OCI-LY3 (cell line): ENCODE measurements at regions not wholly inside any gene's neighbourhood (a gene's known extent, or its start where the extent isn't known, plus 50 kb on each side); places are given as distances from the start of the nearest gene placed in this dataset.

Source experiments
- H2AFZ ChIP-seq: fragments of 200-600, 300-600 bp; shearing (Covaris generic); 2 replicates; pipeline ENCODE4 v1.6.0; 2014; ENCODE audit warnings: antibody characterized with exemption, low read depth, low read length
- H3K27ac ChIP-seq: fragments of 200-600, 300-600 bp; sonication (generic); 2 replicates; pipeline ENCODE4 v1.5.1; 2014; ENCODE audit warnings: mild to moderate bottlenecking, low read length, moderate library complexity, mixed read lengths
- H3K27me3 ChIP-seq: fragments of 200-600, 300-600 bp; sonication (generic); 2 replicates; pipeline ENCODE4 v1.6.1; 2014; ENCODE audit warnings: low read depth, low read length, mixed read lengths
- H3K36me3 ChIP-seq: fragments of 200-600, 300-600 bp; sonication (generic); replicated peaks from 2 replicates; pipeline ENCODE3; 2014; ENCODE audit warnings: low read depth, low read length, mixed read lengths
- H3K4me1 ChIP-seq: fragments of 300-600, 200-600 bp; sonication (generic); 2 replicates; pipeline ENCODE4 v1.6.1; 2014; ENCODE audit warnings: low read length, mixed read lengths
- H3K4me2 ChIP-seq: fragments of 200-600, 300-600 bp; sonication (generic); 2 replicates; pipeline ENCODE4 v1.6.1; 2014; ENCODE audit warnings: low read length, mixed read lengths
- H3K4me3 ChIP-seq: fragments of 300-600, 200-600 bp; sonication (generic); 2 replicates; pipeline ENCODE4 v1.5.1; 2014; ENCODE audit warnings: antibody characterized with exemption, mild to moderate bottlenecking, low read length, moderate library complexity
- H3K79me2 ChIP-seq: fragments of 300-600, 200-600 bp; shearing (Covaris generic); 2 replicates; pipeline ENCODE4 v1.6.1; 2014; ENCODE audit warnings: mild to moderate bottlenecking, low read length, mixed read lengths
- H3K9ac ChIP-seq: fragments of 300-600, 200-600 bp; shearing (Covaris generic); 2 replicates; pipeline ENCODE4 v1.6.0; 2014; ENCODE audit warnings: mild to moderate bottlenecking, low read length, moderate library complexity
- H3K9me3 ChIP-seq: fragments of 200-600, 300-600 bp; shearing (Covaris generic); 2 replicates; pipeline ENCODE4 v1.6.1; 2014; ENCODE audit warnings: low read length, mixed read lengths; ENCODE audit not compliant: insufficient read depth
- H4K20me1 ChIP-seq: fragments of 200-600, 300-600 bp; sonication (generic); 2 replicates; pipeline ENCODE4 v1.6.1; 2016; ENCODE audit warnings: low read length, mixed read lengths; ENCODE audit not compliant: insufficient read depth
- CTCF ChIP-seq: fragments of 200-600, 300-600 bp; sonication (generic); IDR thresholded peaks from 2 replicates; pipeline ENCODE4 v1.5.1; 2014; ENCODE audit warnings: antibody characterized with exemption, low read length, low read depth
- EZH2phosphoT487 ChIP-seq: fragments of 200-600 bp; shearing (Covaris generic); IDR thresholded peaks from 2 replicates; pipeline ENCODE4 v1.6.1; 2018; ENCODE audit warnings: antibody characterized with exemption, mixed run types, low read depth

GRCh38 chr10:3524086-3524960 is 260.7 kb downstream of the KLF6 start:
- Histone ChIP-seq H3K27ac (no peak overlapping the region), H4K20me1 (no peaks in the 10 kb centered on the region), H3K27me3 (no peaks in the 10 kb centered on the region), H3K4me1 (no peaks in the 10 kb centered on the region), H3K79me2 (no peaks in the 10 kb centered on the region), H3K9me3 (no peaks in the 10 kb centered on the region), H2AFZ (no peak overlapping the region), H3K4me2 (no peak overlapping the region), H3K36me3 (no peaks in the 10 kb centered on the region), H3K4me3 (no peak overlapping the region), H3K9ac (no peak overlapping the region)
- TF ChIP-seq CTCF: no peak

- Histone ChIP-seq H3K9me3 (no peaks in the 10 kb centered on the region), H3K4me2 (no peak overlapping the region), H3K4me1 (no peaks in the 10 kb centered on the region), H3K36me3 (no peaks in the 10 kb centered on the region), H2AFZ (no peak overlapping the region), H3K9ac (no peak overlapping the region), H3K27ac (no peak overlapping the region), H3K27me3 (no peaks in the 10 kb centered on the region), H4K20me1 (no peaks in the 10 kb centered on the region), H3K4me3 (no peak overlapping the region), H3K79me2 (no peaks in the 10 kb centered on the region)
- no peak for TF ChIP-seq EZH2phosphoT487
- TF ChIP-seq CTCF: no peak
Observed at GRCh38 chr10:3523309-3524050, 261.5 kb downstream of the KLF6 start.

- H3K4me2 ChIP-seq: no peak overlapping the region
- no peak for TF ChIP-seq CTCF
- TF ChIP-seq EZH2phosphoT487: no peak
Observed at GRCh38 chr10:3516923-3517255, 268.1 kb downstream of the KLF6 start.

GRCh38 chr10:3516234-3516922 is 268.6 kb downstream of the KLF6 start:
- H3K27me3 ChIP-seq: no peaks in the 10 kb centered on the region
- no peak overlapping the region for H3K9ac ChIP-seq

More at GRCh38 chr10:3516923-3517255, 268.1 kb downstream of the KLF6 start:
- no peak overlapping the region for H2AFZ ChIP-seq
- no peaks in the 10 kb centered on the region for H3K36me3 ChIP-seq
- no peaks in the 10 kb centered on the region for H4K20me1 ChIP-seq
- H3K79me2 ChIP-seq: no peaks in the 10 kb centered on the region
- no peaks in the 10 kb centered on the region for H3K27me3 ChIP-seq
- no peak overlapping the region for H3K4me3 ChIP-seq
- H3K27ac ChIP-seq: no peak overlapping the region
- H3K9ac ChIP-seq: no peak overlapping the region
- H3K9me3 ChIP-seq: no peaks in the 10 kb centered on the region
- H3K4me1 ChIP-seq: no peaks in the 10 kb centered on the region

More at GRCh38 chr10:3516234-3516922, 268.6 kb downstream of the KLF6 start:
- Histone ChIP-seq H4K20me1 (no peaks in the 10 kb centered on the region), H2AFZ (no peak overlapping the region), H3K27ac (no peak overlapping the region), H3K79me2 (no peaks in the 10 kb centered on the region), H3K9me3 (no peaks in the 10 kb centered on the region), H3K4me3 (no peak overlapping the region), H3K4me1 (no peaks in the 10 kb centered on the region), H3K4me2 (no peak overlapping the region), H3K36me3 (no peaks in the 10 kb centered on the region)
- TF ChIP-seq EZH2phosphoT487 (no peak), CTCF (no peak)
